22Rv1 (cell line): ENCODE measurements at regions not wholly inside any gene's neighbourhood (a gene's known extent, or its start where the extent isn't known, plus 50 kb on each side); places are given as distances from the start of the nearest gene placed in this dataset.

Source experiments
- H3K27ac ChIP-seq: fragments of 450-650 bp; 2 replicates; pipeline ENCODE4 v1.5.1; 2017
- ZFX ChIP-seq: fragments of 450-650 bp; IDR thresholded peaks from 2 replicates; pipeline ENCODE4 v1.6.1; 2017; ENCODE audit warnings: antibody characterized with exemption, borderline replicate concordance
- TF ChIP-seq, protein P1 (sequence below): fragments of 450-650 bp; IDR thresholded peaks from 2 replicates; pipeline ENCODE4 v1.5.1; 2017; ENCODE audit warnings: mild to moderate bottlenecking

DNA sequence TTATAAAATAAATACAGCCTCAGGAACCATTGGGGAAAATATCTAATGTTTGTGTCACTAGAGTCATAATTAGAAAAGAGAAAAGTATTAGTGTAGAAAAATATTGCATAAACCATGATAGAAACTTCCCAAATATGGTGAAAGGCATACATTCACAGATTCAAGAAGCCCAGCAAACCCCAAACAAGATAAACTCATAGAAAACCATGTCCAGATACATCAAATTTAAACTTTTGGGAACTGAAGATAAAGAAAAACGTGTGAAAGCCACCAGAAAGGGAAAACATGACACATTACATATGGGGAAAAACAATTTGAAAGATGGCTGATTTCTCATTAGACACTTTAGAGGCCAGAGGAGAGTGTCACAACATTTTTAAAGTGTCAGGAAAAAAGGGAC, 236.5 kb upstream of the FN1 start:
- no peak for TF ChIP-seq ZFX
- TF ChIP-seq, protein P1, sequence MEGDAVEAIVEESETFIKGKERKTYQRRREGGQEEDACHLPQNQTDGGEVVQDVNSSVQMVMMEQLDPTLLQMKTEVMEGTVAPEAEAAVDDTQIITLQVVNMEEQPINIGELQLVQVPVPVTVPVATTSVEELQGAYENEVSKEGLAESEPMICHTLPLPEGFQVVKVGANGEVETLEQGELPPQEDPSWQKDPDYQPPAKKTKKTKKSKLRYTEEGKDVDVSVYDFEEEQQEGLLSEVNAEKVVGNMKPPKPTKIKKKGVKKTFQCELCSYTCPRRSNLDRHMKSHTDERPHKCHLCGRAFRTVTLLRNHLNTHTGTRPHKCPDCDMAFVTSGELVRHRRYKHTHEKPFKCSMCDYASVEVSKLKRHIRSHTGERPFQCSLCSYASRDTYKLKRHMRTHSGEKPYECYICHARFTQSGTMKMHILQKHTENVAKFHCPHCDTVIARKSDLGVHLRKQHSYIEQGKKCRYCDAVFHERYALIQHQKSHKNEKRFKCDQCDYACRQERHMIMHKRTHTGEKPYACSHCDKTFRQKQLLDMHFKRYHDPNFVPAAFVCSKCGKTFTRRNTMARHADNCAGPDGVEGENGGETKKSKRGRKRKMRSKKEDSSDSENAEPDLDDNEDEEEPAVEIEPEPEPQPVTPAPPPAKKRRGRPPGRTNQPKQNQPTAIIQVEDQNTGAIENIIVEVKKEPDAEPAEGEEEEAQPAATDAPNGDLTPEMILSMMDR = no peak
- no peak overlapping the region for H3K27ac ChIP-seq

- TF ChIP-seq ZFX = no peak
- TF ChIP-seq, protein P1 = no peak
- H3K27ac ChIP-seq = no peak overlapping the region
Observed at GRCh38 chr2:215671691-215672090, 235.8 kb upstream of the FN1 start.

GRCh38 chr2:215671244-215671643, 235.4 kb upstream of the FN1 start:
- no peak overlapping the region for H3K27ac ChIP-seq
- TF ChIP-seq, protein P1 = no peak
- no peak for TF ChIP-seq ZFX

GRCh38 chr2:215670396-215670795, 234.5 kb upstream of the FN1 start:
- no peak overlapping the region for H3K27ac ChIP-seq
- TF ChIP-seq, protein P1 = no peak
- TF ChIP-seq ZFX = no peak

- no peak for TF ChIP-seq ZFX
- TF ChIP-seq, protein P1 = no peak
- no peak overlapping the region for H3K27ac ChIP-seq
Observed at GRCh38 chr2:215668378-215668775, 232.5 kb upstream of the FN1 start.

DNA sequence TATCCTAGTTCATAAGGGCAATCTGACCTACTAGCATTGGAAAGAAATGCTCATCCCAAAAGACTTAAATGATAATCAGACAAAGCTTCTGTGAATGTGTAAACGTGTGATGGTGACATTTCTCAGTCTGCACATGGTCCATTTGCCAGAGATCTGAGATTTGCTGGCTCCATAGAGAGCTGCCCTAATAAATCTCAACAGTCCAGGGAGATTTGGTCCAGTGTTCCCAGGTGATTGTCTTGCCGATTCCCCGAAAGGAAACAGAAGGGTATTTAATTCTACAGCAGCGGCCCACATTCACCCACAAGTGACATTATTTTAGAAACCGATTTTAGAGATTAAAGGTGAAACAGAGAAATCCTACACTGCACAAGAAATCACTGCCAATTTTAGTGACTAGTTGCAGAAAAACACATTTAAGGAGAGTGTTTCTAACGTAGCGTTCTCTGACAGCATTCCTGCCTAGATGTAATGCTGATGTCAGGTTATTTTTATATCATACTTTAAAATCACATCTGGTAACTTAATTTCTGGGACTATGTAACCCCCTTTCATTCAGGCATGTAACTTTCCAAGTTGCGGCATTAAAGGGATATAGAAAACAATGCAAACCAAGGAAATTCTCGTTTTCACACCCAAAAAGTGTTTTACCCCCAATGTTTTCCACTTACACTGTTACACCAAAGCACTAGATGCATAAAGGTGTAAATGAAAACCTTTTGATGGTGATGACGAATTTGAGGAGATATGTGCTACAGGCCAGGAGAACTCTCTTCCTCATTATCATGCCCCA, 231.9 kb upstream of the FN1 start:
- TF ChIP-seq ZFX = no peak
- TF ChIP-seq, protein P1 = no peak
- no peak overlapping the region for H3K27ac ChIP-seq

DNA sequence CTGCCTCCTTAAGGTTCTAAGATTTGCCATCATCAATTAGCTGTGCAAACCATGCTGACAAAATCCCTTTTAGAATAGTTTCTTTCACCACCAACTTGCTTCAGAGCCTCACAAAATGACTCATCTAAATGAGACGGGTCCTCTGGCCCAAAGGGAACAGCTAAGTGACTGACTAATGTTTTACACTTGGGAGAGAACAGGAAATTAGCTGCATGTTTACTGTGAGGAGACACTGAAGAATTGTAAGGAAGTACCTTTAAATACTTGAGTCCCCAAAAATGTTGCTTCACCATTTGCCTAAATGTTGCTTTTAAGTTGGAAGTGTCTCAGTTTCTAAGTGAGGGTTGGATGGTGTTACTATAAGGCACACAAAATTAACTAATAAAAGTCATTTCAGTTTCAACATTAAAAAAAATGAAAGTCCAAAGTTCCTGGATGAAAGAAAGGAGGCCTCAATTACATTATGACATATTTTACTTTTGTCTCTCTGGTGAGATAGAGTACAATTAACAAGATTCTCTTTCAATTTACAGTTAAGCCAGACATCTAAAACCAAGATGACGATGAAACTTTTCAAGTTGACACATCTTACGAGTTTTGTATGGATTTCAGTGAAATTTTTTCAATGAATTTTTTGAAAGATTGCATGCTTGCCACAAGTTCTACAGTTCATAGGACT, 229.1 kb upstream of the FN1 start:
- TF ChIP-seq, protein P1 = no peak
- TF ChIP-seq ZFX = no peak

More for the DNA sequence above, 229.1 kb upstream of the FN1 start:
- no peak overlapping the region for H3K27ac ChIP-seq
